ENCODE measurements at regions not wholly inside any gene's neighbourhood (a gene's known extent, or its start where the extent isn't known, plus 50 kb on each side); places are given as distances from the start of the nearest gene placed in this dataset.

DNA sequence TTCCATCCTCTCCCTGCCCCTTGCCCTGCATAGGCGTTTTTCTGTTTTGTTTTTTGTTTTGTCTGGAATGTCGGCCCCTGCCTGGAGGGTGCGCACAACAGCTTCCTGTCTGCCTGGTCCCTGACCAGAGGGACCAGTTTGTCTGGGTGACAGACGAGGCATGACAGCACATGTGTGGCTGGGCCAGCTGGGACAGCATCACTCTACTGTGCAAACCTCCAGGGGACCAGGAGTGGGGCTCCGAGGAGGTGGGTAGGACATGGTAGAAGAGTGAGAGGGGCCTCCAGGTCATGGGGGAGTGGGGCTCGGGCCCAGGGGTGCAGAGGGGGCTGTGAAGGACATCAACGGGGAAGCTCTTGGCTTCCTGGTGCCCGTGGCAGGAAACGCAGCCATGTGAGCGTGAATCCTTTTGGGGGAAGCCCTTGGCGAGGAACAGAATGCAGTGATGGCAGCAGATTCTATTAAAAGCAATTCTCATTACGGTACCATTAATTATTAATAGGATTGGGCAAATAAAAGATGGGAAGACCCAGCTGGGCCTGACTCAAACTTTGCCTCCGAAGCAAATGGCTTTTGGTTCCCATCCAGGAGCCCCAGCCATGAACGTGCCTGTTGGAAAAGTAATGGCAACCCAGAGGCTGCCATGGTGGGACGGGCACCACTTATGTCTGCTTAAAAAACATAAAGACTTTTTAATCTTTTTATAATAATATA lies 184.4 kb upstream of the IER5L start:
- Histone ChIP-seq H3K27ac (no peak overlapping the region), H3K4me1 (no peaks in the 10 kb centered on the region), H3K4me3 (no peak overlapping the region), H3K9me3 (no peaks in the 10 kb centered on the region), H3K36me3 (no peaks in the 10 kb centered on the region), H3K27me3 (no peaks in the 10 kb centered on the region)
- in situ Hi-C loops (cut with MboI; ENCODE audit: low sequenced_read_pairs in 4 of 4) = no loop called here
- TF ChIP-seq POLR2A (IDR thresholded peaks at IDR 0.05) = no peak
- DNase-seq = no peak
- intact Hi-C loops (cut with DNase I; ENCODE audit: low total_unique reads) = no loop called here
- ATAC-seq = no peak

DNA sequence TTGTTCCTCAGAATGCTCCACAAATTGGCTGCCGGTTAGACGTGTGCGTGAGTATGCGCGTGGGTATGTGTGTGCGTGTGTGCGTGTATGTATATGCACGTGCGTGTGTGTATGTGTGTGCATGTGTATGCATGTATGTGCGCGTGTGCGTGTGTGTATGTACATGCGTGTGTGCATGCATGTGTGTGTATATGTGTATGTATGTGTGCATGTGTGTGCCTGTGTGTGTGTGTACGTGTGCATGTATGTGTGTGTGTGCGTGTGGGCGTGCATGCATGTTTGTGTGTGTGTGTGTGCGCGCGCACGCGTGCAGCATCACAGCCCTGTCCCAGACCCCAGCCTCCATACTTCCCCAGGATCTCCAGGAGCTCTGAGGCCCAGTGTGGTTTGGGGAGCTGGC lies 183.1 kb upstream of the IER5L start:
- Histone ChIP-seq H3K27ac (no peak overlapping the region), H3K9me3 (no peaks in the 10 kb centered on the region), H3K4me3 (no peak overlapping the region), H3K27me3 (no peaks in the 10 kb centered on the region), H3K4me1 (no peaks in the 10 kb centered on the region), H3K36me3 (no peaks in the 10 kb centered on the region)
- no peak for ATAC-seq
- DNase-seq = no peak
- intact Hi-C loops (cut with DNase I; ENCODE audit: low total_unique reads) (no loop called here), in situ Hi-C loops (cut with MboI; ENCODE audit: low sequenced_read_pairs in 4 of 4) (no loop called here)
- no peak for TF ChIP-seq POLR2A (IDR thresholded peaks at IDR 0.05)
- TF ChIP-seq, protein P1, sequence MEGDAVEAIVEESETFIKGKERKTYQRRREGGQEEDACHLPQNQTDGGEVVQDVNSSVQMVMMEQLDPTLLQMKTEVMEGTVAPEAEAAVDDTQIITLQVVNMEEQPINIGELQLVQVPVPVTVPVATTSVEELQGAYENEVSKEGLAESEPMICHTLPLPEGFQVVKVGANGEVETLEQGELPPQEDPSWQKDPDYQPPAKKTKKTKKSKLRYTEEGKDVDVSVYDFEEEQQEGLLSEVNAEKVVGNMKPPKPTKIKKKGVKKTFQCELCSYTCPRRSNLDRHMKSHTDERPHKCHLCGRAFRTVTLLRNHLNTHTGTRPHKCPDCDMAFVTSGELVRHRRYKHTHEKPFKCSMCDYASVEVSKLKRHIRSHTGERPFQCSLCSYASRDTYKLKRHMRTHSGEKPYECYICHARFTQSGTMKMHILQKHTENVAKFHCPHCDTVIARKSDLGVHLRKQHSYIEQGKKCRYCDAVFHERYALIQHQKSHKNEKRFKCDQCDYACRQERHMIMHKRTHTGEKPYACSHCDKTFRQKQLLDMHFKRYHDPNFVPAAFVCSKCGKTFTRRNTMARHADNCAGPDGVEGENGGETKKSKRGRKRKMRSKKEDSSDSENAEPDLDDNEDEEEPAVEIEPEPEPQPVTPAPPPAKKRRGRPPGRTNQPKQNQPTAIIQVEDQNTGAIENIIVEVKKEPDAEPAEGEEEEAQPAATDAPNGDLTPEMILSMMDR (IDR thresholded peaks at IDR 0.05 in 4 of 5, conservative IDR thresholded peaks at IDR 0.05 in 1 of 5) = no peak

DNA sequence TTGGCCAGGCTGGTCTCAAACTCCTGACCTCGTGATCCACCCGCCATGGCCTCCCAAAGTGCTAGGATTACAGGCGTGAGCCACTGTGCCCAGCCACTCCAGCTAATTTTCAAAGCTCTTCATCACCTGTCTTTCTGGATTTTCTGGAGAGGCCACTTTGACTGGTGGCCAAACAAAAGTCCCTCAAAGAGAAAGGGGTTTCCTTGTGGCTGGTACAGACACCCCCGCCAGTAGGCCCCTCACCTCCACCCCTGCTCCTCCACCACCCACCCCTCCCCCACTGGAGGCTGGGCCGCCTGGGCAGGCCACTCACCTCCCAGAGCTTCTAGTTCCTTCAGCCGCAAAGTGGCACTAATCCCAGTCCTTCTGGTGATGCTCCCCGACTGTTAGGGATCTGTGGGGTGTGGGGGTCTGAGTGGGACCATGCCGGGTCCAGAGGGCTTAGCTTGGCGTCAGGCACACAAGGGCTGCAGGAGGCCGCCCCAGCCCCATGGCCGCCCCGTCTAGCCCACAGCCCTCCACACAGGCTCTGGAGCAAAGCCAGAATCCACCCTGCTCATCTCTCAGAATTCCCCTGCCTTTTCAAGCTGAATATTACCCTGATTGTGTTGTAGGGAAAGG lies 182.0 kb upstream of the IER5L start:
- no peaks in the 10 kb centered on the region for H3K4me1 ChIP-seq
- DNase-seq = no peak
- no peak for ATAC-seq
- intact Hi-C loops (cut with DNase I; ENCODE audit: low total_unique reads) = no loop called here
- no peak for TF ChIP-seq POLR2A (IDR thresholded peaks at IDR 0.05)
- TF ChIP-seq, protein P1 (IDR thresholded peaks at IDR 0.05 in 4 of 5, conservative IDR thresholded peaks at IDR 0.05 in 1 of 5) = no peak
- no peaks in the 10 kb centered on the region for H3K9me3 ChIP-seq
- no peak overlapping the region for H3K4me3 ChIP-seq
- in situ Hi-C loops (cut with MboI; ENCODE audit: low sequenced_read_pairs in 4 of 4) = no loop called here
- no peaks in the 10 kb centered on the region for H3K36me3 ChIP-seq
- no peaks in the 10 kb centered on the region for H3K27me3 ChIP-seq
- no peak overlapping the region for H3K27ac ChIP-seq

DNA sequence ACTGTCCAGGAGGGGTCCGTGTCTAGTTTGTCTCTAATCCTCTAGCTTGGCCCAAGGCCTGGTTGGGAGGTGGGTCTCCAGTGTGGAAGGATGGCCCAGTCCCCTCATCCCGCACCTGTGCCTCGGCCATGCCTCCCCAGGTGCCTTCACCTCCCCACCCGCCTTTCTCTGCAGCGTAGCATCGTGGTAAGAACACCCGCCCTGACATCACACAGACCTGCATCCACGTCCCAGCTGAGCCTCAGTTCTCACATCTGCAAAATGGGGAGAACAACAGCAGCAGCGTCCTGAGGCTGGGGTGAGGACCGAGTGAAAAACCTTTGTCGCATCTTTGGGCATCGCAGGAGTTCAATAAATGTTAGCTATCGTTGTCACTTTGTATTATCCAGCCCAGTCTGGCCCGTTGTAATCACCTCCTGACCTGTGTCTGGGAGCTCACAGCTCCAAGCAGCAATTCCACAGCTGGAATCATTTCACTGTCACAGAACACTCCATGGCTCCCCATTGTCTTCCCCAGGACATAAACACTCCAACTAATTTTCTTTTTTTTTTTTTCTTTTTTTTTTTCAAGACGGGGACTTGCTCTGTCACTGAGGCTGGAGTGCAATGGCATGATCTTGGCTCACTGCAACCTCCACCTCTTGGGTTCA lies 181.2 kb upstream of the IER5L start:
- DNase-seq = no peak
- Histone ChIP-seq H3K4me1 (no peaks in the 10 kb centered on the region), H3K4me3 (no peak overlapping the region), H3K27ac (no peak overlapping the region), H3K9me3 (no peaks in the 10 kb centered on the region), H3K27me3 (no peaks in the 10 kb centered on the region), H3K36me3 (no peaks in the 10 kb centered on the region)
- intact Hi-C loops (cut with DNase I; ENCODE audit: low total_unique reads) (no loop called here), in situ Hi-C loops (cut with MboI; ENCODE audit: low sequenced_read_pairs in 4 of 4) (no loop called here)
- ATAC-seq = no peak
- TF ChIP-seq, protein P1 (IDR thresholded peaks at IDR 0.05 in 4 of 5, conservative IDR thresholded peaks at IDR 0.05 in 1 of 5) = no peak
- TF ChIP-seq POLR2A (IDR thresholded peaks at IDR 0.05) = no peak

DNA sequence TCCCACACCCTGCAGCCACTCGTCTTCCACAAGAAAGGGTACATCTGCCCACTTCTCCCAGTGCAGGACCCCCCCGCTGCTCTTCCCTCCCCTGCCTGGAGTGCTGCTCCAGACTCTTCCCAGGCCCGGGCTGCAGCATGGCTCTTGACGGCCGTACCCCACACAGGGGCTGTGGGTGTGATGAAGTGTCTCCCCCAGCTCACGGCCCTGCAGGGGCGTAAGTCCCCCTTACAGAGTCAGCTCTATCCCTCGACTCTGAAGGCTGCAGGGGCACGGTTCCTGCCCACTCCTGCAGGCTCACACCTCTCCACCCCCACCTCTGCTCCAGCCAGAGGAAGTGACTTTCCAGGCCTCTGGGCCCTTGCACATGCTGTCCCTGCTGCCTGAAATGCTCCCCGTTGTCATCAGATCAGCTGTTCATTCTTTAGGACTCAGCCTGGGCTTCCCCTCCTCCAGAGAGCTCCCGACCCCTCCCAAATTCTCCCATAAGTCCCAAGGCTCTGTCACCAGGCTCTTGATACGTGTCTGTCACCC lies 180.6 kb upstream of the IER5L start:
- Histone ChIP-seq H3K27me3 (no peaks in the 10 kb centered on the region), H3K4me3 (no peak overlapping the region), H3K27ac (no peak overlapping the region), H3K36me3 (no peaks in the 10 kb centered on the region), H3K9me3 (no peaks in the 10 kb centered on the region), H3K4me1 (peaks cover 0 to under 1% of the 10 kb centered on the region in 2 donors)
- TF ChIP-seq, protein P1 (IDR thresholded peaks at IDR 0.05 in 4 of 5, conservative IDR thresholded peaks at IDR 0.05 in 1 of 5) = no peak
- no peak for TF ChIP-seq POLR2A (IDR thresholded peaks at IDR 0.05)
- DNase-seq (no peak), ATAC-seq (no peak)
- intact Hi-C loops (cut with DNase I; ENCODE audit: low total_unique reads) = no loop called here
- in situ Hi-C loops (cut with MboI; ENCODE audit: low sequenced_read_pairs in 4 of 4) = no loop called here
